ENCODE measurements at regions not wholly inside any gene's neighbourhood (a gene's known extent, or its start where the extent isn't known, plus 50 kb on each side); places are given as distances from the start of the nearest gene placed in this dataset.

DNA sequence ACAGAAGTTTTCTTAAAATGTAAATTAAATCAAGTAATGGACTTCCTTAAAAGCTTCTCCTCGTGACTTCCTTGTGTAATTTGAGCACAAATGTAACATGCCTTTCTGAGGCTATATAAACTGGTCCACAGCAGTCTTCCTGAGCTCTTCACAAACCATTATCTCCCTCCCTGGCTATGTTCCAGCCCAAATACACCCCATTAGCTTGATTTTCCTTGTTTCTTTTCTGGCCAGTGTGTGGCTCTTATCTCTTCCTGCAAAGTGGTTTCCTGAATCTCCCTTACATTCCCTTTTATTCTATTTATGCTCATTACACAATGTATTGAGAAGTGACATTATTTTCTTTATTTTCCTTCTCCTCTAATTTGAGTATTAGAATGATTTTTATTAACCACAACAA is 1085.3 kb upstream of the PCDH10 start:
- Histone ChIP-seq H3K9ac (ENCODE audit: low read length) (no peak overlapping the region), H3K27me3 (ENCODE audit: low read length) (no peaks in the 10 kb centered on the region), H3K4me3 (ENCODE audit: low read length) (no peak overlapping the region), H3F3A (ENCODE audit: low read length, unreplicated experiment) (no peaks in the 10 kb centered on the region), H2AFZ (ENCODE audit: low read length) (no peak overlapping the region), H3K36me3 (ENCODE audit: low read depth, low read length) (no peaks in the 10 kb centered on the region), H4K20me1 (ENCODE audit: low read length) (no peaks in the 10 kb centered on the region), H3K4me2 (ENCODE audit: low read length) (no peak overlapping the region), H3K9me3 (ENCODE audit: low read length) (no peaks in the 10 kb centered on the region), H3K27ac (ENCODE audit: low read length) (no peak overlapping the region), H3K79me2 (ENCODE audit: low read length) (no peaks in the 10 kb centered on the region), H3K4me1 (ENCODE audit: insufficient read depth, low read length) (peaks cover 14% of the 10 kb centered on the region), H3K9me2 (replicated peaks; ENCODE audit: low read length) (no peaks in the 10 kb centered on the region)
- DNase-seq: no peak
- CTCF ChIA-PET: no interaction called here
- POLR2A ChIA-PET (ENCODE audit: unreplicated experiment): no interaction called here
- no peak for ATAC-seq
- TF ChIP-seq EZH2 (IDR thresholded peaks at IDR 0.05; ENCODE audit: low read length, unreplicated experiment) (no peak), CTCF (conservative IDR thresholded peaks at IDR 0.05; ENCODE audit: low read depth, low read length) (no peak), EZH2phosphoT487 (IDR thresholded peaks at IDR 0.05; ENCODE audit: borderline replicate concordance, low read length) (no peak)
- intact Hi-C loops (cut with micrococcal nuclease): no loop called here
- no TSS peak for BruUV-seq (replicated peaks)

DNA sequence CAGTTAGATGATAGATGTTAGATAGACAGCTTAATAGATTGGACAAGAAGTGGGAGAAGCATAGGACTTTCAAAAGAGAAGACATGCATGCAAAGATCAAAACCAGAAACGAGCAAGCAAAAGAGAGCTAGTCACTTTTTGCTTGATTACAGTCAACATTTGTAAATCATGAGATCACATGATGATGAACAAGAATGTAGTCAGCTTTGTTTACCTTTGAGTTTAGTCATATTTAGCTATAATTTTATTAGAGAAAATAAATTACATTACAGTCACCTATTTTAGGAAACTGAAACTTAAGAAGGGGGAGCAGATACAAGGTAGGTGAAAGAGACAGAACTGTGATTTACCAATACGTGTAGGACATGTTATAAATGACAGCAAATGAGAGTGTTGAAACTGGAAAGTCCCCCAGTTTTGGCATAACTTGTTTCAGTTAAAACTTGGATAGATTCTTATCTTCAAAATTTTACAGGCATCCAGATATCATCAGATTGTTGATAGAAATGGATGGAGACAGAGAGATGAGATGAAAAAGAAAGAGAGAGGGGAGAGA is 1083.1 kb upstream of the PCDH10 start:
- H3K4me3 ChIP-seq (ENCODE audit: low read length): no peak overlapping the region; the same call in 1 of the 2 replicates
- no peaks in the 10 kb centered on the region for H3K9me3 ChIP-seq (ENCODE audit: low read length)
- POLR2A ChIA-PET (ENCODE audit: unreplicated experiment): no interaction called here
- TF ChIP-seq CTCF (conservative IDR thresholded peaks at IDR 0.05; ENCODE audit: low read depth, low read length) (no peak), EZH2phosphoT487 (IDR thresholded peaks at IDR 0.05; ENCODE audit: borderline replicate concordance, low read length) (no peak), EZH2 (IDR thresholded peaks at IDR 0.05; ENCODE audit: low read length, unreplicated experiment) (no peak)
- ATAC-seq (peak; percentile 83), DNase-seq (peak; percentile 54)
- H3K4me2 ChIP-seq (ENCODE audit: low read length): peak overlapping the region; percentile 42
- peak overlapping the region; percentile 37; the same call in 1 of the 2 replicates for H3K27ac ChIP-seq (ENCODE audit: low read length)
- H3K27me3 ChIP-seq (ENCODE audit: low read length): no peaks in the 10 kb centered on the region
- H3K9me2 ChIP-seq (replicated peaks; ENCODE audit: low read length): no peaks in the 10 kb centered on the region
- no peaks in the 10 kb centered on the region for H4K20me1 ChIP-seq (ENCODE audit: low read length)
- intact Hi-C loops (cut with micrococcal nuclease): no loop called here
- CTCF ChIA-PET: no interaction called here
- no peaks in the 10 kb centered on the region for H3K79me2 ChIP-seq (ENCODE audit: low read length)
- no peak overlapping the region for H3K9ac ChIP-seq (ENCODE audit: low read length)
- no peak overlapping the region for H2AFZ ChIP-seq (ENCODE audit: low read length)
- peaks cover 14% of the 10 kb centered on the region for H3K4me1 ChIP-seq (ENCODE audit: insufficient read depth, low read length)
- no TSS peak for BruUV-seq (replicated peaks)
- H3K36me3 ChIP-seq (ENCODE audit: low read depth, low read length): no peaks in the 10 kb centered on the region
- H3F3A ChIP-seq (ENCODE audit: low read length, unreplicated experiment): no peaks in the 10 kb centered on the region

- Histone ChIP-seq H2AFZ (ENCODE audit: low read length) (no peak overlapping the region), H3K9me2 (replicated peaks; ENCODE audit: low read length) (no peaks in the 10 kb centered on the region), H3F3A (ENCODE audit: low read length, unreplicated experiment) (no peaks in the 10 kb centered on the region), H3K27me3 (ENCODE audit: low read length) (no peaks in the 10 kb centered on the region), H3K4me1 (ENCODE audit: insufficient read depth, low read length) (0 out of 2 replicates have a peak, but pooled peaks cover 3% of the 10 kb centered on the region), H3K4me2 (ENCODE audit: low read length) (no peak overlapping the region), H3K27ac (ENCODE audit: low read length) (no peak overlapping the region), H3K36me3 (ENCODE audit: low read depth, low read length) (no peaks in the 10 kb centered on the region), H3K4me3 (ENCODE audit: low read length) (no peak overlapping the region), H3K9me3 (ENCODE audit: low read length) (no peaks in the 10 kb centered on the region), H3K79me2 (ENCODE audit: low read length) (no peaks in the 10 kb centered on the region), H4K20me1 (ENCODE audit: low read length) (no peaks in the 10 kb centered on the region), H3K9ac (ENCODE audit: low read length) (no peak overlapping the region)
- intact Hi-C loops (cut with micrococcal nuclease): no loop called here
- TF ChIP-seq EZH2phosphoT487 (IDR thresholded peaks at IDR 0.05; ENCODE audit: borderline replicate concordance, low read length): no peak
- no peak for TF ChIP-seq CTCF (conservative IDR thresholded peaks at IDR 0.05; ENCODE audit: low read depth, low read length)
- TF ChIP-seq EZH2 (IDR thresholded peaks at IDR 0.05; ENCODE audit: low read length, unreplicated experiment): no peak
- BruUV-seq (replicated peaks): no TSS peak
- ChIA-PET POLR2A (ENCODE audit: unreplicated experiment) (no interaction called here), CTCF (no interaction called here)
- DNase-seq: peak; percentile 39
- ATAC-seq: peak; percentile 51
These were observed 1077.3 kb upstream of the PCDH10 start for GRCh38 chr4:132071815-132072214.
